ENCODE measurements at regions not wholly inside any gene's neighbourhood (a gene's known extent, or its start where the extent isn't known, plus 50 kb on each side); places are given as distances from the start of the nearest gene placed in this dataset.

DNA sequence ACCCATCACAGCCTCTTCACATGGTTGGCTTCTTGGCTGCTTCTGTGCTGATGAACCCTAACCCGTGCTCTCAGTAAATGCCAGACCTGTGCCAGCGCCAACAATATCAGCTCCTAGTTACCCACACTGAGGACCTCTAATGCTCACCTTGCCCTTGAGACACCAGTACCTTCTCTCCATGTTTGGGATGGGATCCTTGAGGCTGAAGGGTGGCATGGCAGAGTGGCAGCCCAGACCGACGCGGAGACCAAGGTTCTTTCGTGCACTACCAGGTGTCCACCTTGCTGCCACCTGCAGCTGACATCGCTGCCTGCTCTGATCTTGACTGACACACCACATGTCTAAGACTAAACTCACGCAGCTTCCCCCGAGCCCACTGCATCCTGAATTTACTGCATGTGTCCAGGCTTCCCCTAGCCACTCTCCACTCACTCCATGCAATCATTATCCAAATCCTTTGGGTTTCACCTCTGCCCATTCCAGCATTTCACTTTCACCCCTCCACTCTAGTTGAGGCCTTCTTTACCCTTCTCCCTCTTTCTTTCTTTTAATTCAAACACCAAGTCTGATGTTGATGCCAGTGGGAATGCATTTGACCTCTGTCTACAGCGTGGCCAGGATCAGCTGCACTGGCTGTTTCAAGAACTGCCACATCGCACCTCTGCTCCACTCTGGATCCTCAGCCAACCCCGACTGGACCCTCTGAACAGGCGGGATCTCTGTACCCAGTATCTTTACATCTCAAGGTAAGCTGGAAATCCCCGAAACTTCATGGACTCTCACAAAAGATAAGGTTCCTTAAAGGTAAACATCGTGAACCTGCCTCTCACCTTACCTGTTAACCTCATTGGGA is 294.9 kb downstream of the GLRX3 start:
- DNase-seq (ENCODE audit: low spot score) = no peak

DNA sequence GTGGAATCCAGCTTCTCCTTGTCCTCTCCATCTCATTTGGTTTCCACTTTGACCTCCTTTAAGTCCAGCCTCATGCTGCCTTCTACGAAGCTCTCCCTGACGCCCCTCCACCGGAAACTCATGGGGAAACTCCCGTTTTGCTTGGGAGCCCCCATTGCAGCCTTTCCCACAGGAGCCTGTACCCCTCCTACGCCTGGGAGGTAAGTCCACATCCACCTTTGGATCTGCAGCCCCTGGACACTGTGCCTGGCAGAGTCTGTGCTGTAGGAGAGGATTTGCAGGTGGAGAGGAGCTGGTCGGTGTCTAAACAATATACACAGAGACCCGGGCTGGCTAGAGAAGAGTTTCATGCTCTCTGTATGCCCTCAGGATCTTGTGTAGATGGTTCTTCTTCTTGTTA is 296.1 kb downstream of the GLRX3 start:
- DNase-seq (ENCODE audit: low spot score) = no peak

DNA sequence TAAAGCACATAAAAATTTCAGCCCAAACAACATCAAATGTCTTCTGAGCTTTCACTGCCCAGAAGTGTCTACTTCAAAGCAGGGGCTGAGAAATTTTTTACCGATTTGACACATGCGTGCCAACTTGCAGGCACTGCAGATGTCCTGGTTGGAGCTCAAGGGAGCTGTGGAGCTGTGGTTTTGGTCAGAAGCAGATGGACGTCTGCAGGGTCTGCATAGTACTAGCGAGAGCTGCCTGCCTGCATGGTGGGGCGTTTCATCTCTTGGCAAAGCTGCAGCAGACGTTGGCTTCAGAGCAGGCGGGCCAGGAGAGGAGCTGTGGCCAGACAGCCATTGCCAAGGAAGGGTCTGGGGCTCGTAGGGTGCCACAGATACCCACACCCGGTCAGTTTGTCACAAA is 296.7 kb downstream of the GLRX3 start:
- DNase-seq (ENCODE audit: low spot score) = no peak

DNA sequence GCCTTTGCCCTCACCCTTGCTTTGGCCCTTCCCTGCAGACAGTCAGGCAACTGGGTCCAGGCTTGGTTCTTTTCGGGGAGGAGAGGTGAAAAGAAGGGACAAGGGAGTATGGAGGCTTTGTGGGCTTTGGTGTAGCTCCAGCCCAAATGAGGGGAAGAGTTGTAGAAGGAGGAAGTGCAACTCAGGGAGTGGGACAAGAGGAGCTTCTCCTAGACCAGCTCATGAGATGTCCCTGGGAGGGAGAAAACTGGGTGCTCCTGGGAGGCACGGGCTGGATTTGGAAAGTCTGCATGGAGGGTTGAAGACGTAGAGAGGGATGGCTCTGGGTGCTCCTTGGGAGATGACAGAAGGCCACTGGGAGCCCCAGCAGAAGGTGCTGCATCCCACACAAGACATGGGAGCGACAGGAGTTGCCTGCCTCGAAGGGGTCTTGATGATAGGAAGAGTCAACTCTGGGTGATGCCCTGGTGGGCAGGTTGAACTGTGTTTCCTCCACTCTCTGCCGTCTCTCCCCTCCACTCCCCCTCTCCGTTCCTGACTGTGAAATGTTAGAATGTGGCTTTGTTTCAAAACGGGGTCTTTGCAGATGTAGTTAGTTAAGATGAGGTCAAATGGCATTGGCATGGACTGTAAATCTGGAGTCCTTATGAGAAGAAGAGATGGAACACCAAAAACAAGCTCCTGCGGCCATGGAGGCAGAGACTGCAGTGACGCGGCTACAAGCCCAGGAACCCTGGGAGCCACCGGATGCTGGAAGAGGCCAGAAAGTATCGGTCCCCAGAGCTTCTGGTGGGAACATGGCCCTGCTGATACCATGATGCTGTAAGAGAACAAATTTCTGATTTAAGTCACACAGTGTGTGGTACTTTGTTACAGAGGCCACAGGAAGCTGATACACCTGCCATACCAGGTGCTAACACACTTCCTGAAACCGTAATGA is 298.5 kb downstream of the GLRX3 start:
- no peak for DNase-seq (ENCODE audit: low spot score)

DNA sequence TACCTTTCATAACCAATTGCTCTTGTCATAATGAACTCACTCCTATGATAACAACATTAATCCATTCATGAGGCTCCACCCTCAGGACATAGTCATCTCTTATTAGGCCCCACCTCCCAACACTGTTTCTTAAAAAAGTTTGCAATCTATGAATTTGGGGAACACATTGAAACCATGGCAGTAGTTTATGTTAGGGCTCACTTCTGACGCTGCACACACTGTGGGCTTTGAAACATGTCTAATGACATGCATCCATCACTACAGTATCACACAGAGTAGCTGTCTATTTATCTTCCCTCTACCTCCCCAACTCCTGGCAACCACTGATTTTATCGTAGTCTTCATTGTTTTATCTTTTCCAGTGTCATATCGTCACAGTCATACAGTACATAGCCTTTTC is 299.8 kb downstream of the GLRX3 start:
- DNase-seq (ENCODE audit: low spot score) = no peak

DNA sequence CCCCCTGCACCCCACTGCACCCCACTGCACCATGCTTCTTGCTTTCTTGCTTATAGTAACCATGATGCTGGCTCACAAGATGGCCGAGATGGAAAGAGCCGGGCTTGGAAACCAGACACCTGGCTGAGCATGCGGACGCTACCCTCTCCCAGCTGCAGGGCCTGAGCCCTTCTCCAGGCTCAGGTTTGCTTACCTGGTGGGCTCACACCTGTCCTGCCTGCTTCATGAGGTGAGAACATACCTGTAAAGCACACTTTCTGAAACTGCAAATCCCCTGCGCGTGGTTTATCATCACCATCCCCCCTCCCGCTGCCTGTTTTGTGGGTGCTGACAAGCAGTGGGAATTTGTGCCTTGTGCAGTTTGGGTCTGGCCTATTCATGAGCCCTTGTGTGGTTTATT is 302.7 kb downstream of the GLRX3 start:
- no peak for DNase-seq (ENCODE audit: low spot score)

DNA sequence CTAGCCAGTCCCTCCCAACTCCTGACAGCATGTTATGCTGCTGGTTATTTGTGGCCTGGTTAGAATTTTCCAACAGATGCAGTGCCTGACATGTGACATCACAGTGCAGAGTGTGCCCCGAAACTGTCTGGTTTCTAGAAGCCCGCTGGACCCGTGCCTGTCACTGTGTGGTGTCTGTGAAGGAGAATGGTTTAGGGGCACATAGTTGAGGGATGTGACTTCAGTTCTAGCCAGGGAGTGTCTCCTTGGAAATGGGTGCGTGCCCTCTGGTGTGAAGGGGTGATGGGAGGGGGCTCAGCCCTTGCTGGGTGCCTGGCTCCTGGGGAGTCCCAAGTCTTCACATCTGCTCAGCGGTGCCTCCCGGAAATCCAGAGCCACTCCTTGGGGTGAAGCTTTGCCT is 303.6 kb downstream of the GLRX3 start:
- DNase-seq (ENCODE audit: low spot score) = no peak

DNA sequence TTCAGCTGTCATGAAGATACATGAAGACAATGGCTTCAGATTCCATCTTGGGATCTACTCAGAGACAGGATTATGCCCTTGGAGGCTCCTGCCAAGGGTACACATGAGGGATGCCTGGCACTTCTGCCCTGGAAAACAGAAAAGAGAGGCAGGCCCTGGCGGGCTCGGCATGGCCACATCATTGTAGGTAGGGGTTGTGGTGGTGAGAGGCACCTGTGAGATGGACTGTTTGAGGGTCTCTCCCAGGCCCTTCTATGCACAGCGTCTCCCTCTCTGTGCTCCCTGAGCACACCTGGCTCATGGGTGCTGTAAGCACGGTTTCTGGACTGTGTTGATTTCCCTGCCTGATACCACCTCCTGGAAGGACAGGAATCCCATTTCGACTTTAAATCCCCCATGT is 304.3 kb downstream of the GLRX3 start:
- no peak for DNase-seq (ENCODE audit: low spot score)

DNA sequence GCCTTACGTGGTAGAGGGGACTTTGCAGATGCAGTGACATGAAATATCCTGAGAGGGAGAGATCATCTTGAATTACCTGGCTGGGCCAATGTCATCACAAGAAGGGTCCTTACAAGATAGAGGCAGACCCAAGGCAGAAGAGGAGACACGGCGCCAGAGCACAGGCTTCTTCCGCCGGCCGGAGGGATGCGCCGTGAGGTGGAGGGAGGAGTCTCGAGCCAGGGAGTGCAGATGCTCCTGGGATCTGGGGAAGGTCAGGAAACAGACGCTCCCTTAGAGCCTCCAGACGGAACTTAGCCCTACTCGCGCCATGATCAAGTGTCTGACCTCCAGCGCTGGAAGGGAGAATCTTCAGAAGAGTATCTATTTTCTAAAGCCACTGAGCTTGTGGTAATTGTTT is 304.8 kb downstream of the GLRX3 start:
- DNase-seq (ENCODE audit: low spot score) = no peak

DNA sequence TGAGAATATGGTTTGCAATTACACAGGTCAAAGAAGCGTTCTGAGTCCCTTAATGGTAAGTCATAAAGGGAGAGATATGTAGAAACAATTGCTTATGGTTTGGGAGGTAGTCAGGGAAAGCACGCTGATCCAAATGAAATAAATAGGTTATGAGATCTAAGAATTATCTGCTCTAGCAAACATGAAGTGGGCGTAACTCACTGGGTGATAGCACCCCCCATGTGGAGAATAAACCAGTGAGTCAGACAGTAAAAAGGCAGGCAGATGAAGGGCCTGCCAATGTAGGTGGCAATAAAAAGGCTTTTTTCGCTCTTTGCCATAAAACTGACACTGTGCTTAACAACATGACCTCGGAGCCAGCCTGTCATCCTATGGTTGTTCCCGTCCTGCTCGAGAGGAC is 306.9 kb downstream of the GLRX3 start:
- no peak for DNase-seq (ENCODE audit: low spot score)

DNA sequence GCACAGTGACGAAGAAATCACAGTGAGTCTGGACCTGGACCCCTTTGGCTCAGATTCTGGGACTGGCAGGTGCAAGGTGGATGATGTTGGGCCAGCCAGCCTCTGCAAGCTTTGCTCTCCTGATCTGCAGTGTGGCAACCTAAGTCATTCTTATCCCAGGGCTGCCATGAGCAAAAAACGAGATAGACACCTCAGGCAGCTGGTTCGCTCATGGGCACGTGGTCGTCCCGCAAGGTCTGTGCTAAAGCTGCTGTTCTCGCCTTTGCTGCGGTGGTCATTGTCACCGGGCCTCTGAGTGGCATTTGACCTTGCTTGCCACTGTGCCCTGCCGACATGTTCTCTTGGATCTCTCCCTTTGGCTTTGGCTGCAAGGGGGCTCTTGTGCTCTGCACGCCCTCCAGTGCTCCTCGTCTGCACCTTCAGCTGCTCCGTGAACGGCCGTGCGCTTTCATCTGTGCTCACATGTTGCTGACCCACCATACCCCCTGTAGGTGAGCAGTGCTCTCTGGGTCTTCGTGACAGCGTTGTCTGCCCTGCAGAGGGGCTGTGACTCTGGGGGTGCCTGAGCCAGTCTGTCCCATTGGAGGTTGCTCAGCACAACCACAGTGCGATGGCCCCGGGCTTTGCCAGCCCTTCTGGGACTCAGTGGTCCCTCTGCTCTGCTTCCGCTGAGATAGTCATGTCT is 317.0 kb downstream of the GLRX3 start:
- DNase-seq (ENCODE audit: low spot score) = no peak

DNA sequence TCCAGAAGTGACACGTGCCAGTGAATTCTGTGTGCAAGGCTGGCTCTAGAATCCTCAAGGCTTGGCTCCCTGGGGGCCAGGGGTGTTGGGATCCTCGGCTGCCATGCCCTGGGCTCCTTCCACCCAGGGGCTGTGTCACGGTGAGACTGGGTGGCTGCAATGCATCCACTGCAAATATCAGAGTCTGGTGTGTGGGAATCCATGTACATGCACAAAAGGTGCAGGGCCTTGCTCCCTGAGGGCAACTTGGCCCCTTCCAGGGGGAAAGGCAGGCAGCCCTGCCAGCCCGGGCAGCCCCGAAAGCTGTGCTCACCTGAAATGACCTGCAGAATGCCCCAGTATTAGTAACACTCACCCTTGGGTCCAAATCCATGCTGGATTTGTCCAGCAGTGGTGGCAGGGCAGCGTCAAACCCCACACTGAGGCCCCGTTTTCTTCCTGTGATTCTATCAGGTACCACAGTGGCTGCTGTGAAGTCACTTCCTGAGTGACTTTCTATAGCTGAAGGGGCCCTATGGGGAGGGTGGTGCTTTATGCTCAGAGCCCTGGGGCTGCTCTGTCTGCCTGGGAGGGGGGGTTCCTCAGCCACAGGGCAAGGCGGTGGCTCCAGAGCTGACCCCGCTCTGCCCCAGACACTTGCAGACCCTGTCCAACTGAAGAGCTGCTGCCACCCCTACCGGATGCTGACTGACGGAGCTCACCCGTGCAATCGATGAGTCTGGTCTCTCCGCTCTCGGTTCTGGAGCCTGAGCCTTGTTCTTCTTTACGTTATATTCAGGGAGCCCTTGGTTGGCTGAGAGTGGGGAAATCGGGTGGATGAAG is 317.7 kb downstream of the GLRX3 start:
- DNase-seq (ENCODE audit: low spot score) = no peak

DNA sequence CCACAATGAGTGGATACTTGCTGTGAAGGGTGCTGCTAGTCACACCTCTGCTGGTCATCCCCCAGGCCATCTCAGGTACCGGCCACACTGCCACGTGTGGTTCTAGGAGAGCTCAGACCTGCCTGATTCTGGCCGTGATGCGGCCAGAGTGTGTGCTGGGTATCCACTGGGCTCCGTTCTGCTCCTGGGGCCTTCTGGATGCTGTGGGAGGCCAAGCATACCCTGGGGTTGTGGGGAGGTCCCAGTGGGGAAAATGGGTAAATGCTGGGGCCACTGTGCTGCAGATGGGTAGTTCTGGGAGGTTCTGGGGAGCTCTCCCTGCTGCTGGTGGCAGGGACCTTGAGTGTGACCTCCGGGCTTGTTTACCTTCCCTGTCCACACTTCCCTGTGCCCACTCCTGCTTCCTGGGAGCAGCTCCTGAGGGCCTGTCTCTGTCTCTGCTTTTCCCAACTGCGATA is 318.4 kb downstream of the GLRX3 start:
- DNase-seq (ENCODE audit: low spot score) = no peak

DNA sequence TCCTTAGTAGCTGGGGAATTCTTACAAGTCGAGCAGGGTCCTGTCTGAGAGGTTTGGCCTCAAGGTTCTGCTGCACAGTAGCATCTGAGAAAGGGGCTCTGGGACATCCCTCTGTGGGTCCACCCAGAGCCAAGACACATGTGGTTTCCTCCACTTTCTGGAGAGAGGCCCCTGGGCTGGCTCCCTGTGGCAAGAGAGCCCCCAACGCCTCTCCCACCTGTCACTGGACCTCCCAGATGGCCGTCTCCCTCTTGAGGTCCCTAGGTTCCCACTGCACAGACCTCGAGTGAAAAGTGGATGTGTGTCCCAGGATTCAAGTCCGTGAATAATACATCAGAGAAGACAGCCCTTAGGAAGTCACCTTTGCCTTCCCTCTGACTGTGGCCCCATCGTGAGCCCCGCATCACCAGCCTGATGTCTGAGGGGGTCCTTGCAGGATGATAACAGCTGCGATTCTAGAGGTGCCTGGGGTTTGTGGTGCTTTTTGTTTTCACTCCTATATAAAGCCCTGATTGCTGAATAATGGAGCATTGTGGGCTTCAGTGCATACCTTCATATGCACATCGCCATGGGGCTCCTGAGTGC is 319.0 kb downstream of the GLRX3 start:
- no peak for DNase-seq (ENCODE audit: low spot score)

DNA sequence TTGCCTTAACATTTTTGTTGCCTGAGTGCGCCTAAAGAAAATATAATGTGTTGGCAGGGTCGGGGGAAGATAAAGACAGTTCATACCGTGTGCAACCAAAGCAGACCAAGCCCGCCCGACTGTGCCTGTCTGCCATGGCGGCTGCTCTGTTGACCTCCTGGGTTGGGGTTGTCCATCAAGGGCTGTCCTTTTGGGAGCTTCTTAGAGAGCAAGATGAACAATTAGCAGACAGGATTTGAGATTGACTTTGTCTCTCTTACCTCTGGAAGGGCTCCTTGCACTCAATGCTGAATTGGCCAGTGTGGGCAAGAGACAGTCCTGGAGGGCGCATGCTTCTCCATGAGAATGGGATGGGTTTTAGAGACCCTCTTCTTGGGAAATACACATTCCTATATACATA is 319.6 kb downstream of the GLRX3 start:
- no peak for DNase-seq (ENCODE audit: low spot score)

DNA sequence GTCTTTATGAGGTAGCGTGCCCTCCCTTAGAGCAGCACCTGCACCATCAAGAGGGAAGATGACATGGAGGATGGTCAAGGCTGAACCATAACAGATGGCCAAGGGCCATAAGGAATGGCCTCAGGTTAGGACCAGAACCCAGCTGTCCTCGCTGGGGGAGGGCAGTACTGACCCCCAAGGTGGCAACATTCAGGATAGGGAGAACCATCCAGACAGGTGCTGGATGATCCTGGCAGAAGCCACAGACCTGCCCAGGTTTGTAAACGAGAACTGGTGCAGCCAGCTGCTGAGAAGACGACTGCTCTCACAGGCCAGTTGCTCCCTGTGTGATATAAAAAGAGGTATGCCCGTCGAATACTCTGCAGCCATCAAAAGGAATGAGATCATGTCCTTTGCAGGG is 320.4 kb downstream of the GLRX3 start:
- DNase-seq (ENCODE audit: low spot score) = no peak

DNA sequence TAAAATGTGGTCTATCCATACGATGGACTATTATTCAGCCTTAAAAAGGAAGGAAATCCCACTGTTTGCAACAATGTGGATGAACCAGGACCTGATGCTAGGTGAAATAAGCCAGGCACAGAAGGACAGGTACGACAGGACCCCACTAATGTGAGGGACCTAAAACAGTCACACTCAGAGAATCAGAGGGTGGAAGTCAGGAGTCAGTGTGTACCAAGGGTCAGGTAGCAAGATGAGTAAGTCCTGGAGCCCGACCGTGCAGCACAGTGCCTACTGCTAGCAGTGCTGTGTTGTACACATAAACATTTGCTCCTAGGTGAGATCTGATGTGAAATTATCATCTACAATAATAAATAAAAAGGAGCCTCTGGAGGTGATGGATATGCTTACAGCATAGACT is 322.3 kb downstream of the GLRX3 start:
- DNase-seq (ENCODE audit: low spot score) = no peak

DNA sequence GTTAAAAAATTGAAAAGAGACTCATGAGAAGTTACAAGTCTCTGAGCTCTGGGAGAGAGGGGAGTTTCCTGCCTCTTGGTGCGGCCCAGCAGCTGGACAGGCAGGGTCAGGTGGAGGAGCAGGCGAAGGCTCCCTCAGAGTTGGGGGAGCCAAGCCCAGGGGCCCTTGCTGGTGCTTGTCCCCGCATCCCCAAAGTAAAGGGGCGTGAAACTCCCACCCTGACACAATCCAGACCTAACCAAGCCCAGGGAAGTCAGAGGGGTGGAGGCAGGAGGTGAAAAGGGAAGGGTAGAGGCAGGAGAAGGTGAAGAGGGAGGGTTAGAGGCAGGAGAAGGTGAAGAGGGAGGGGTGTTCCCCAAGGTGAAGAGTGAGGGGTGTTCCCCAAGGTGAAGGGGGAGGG is 322.8 kb downstream of the GLRX3 start:
- no peak for DNase-seq (ENCODE audit: low spot score)

DNA sequence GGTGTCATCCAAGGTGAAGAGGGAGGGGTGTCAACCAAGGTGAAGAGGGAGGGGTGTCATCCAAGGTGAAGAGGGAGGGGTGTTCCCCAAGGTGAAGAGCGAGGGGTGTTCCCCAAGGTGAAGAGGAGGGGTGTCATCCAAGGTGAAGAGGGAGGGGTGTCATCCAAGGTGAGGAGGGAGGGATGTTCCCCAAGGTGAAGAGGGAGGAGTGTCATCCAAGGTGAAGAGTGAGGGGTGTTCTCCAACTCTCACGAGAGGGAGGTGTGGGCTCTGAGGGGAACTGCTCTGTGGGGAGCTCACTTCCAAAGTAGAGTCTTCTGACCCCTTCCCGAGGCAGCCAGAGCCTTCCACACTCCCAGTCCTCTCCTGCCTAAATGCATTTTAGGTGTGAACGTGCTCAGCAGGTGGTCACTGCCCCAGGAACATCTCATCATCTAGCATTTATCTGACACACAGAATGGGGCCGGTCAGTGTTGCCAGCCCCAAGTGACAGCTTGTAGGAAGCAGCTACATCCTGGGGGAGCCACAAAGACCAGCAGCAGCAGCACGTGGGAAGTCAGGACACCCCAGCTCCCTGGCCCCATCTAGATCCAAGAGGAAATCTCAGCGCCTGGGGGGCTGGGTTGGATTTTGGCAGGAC is 323.8 kb downstream of the GLRX3 start:
- no peak for DNase-seq (ENCODE audit: low spot score)

DNA sequence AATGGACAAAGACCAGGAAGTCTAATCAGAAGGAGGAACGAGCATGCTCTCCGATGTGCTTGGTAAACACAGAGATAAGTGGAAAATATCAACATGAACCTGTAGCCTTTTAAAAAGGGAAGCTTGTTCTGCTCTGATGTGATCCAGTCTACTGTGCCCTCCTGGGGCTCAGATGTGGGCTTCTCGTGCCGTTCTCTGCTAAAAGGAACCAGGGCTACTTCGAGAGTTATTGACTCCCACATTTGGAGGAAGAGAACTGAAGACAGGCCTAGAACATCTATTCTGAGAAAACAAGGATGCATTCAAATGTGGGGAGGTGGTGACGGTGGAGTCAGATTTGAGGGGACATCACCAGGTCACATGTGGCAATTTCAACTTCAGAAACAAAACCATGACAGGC is 325.4 kb downstream of the GLRX3 start:
- DNase-seq (ENCODE audit: low spot score) = no peak
